ENCODE measurements at regions not wholly inside any gene's neighbourhood (a gene's known extent, or its start where the extent isn't known, plus 50 kb on each side); places are given as distances from the start of the nearest gene placed in this dataset.
"Not testable (repeated sequence)": the region's sequence is repeated elsewhere in the genome, so short reads cannot be mapped to it uniquely, and the experiment has no call there.

GRCh38 chr15:58297639-58298038, 134.2 kb upstream of the LIPC start:
- no peak for DNase-seq (ENCODE audit: low read depth)

DNA sequence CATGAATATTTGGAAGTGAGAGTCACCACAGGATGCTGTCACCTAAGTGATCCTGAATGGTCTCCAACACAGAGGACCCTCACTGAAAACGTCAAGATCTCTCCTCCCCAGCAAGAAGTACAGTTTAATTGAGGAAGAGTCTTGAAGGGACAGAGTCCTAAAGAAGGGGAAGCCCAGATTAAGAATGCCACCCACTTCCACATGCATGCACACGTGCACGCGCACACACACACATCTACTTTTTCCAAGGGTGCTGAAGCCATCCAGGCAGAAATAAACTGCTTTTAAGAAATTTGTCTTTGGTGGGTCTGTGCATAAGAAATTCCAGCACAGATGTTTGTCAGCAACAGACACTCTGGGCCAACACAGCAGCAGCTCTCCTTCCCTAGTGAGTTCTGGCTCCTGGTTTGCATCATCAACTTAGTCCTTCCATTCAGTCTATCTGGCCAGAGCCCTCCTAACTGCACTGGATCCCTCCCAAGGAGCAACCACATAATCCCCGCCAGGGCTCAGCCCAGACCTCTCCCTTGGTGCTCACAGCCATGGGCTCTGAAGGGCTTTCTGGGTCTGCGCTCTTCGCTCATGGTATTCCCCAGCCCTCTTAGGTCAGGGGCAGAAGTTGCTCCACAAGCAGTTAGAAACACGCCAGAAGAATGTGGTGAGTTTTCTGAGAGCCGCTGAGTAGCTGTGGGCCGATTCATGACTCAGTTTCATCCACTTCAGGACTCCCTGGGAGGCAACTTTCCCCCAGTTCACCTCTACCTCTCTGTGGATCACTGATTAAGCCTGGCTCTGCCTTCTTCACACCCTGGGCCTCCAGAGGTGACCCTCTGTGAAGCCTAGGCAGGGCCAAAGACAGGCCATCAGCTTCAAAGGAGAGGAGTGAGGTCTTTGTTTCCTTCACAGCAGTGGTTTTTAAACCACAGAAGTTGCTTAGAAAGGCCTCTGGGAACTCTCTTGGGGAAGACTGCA, 132.6 kb upstream of the LIPC start:
- no peak for DNase-seq (ENCODE audit: low read depth)

DNA sequence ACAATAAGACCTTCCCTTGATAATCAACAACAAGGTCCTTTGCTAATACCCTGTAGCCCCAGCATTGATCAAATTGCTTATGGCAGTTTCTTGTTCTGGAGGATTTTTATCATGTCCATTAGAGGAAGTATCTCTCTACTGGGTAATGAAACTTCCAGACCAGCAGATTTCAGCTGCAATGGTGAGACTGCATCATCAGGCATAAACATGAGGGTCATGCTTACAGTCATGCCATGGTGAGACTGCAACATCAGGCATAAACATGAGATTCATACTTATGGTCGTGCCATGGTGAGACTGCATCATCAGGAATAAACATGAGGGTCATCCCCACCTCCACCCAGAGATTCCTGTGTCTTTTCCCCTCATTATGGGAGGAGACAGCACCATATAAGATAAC, 129.0 kb upstream of the LIPC start:
- DNase-seq (ENCODE audit: low read depth): no peak

GRCh38 chr15:58303236-58303635, 128.6 kb upstream of the LIPC start:
- no peak for DNase-seq (ENCODE audit: low read depth)

GRCh38 chr15:58306591-58307312, 125.0 kb upstream of the LIPC start:
- DNase-seq (ENCODE audit: low read depth): no peak

- no peak for DNase-seq (ENCODE audit: low read depth)
Measured at GRCh38 chr15:58307313-58307961, 124.4 kb upstream of the LIPC start.

DNA sequence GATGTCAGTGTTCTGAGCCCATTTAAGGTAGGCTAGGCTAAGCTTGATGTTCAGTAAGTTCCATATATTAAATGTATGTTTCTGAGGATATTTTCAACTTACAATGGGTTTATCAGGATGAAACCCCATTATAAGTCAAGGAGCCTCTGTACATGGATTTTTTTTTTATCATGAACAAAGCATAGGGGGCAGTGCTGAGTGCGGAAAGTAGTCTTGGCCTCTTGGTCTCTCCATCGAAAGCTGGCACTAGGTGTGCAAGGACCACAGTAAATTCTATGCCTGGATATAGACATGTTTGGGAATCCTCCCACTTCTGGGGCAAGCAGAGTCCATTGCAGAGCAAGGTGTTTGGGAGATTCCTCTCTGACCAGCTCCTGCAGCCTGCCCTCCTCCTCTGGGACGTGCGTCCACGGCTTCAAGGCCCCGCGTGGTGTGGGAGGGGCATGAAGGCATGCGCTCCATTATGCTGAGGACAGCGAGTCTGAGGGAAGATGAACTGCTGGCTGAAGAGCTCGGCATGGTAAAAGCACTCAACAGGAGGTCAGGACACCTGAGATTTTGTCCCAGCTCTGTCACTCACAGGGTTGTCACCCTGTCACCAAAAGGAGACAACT, 122.9 kb upstream of the LIPC start:
- no peak for DNase-seq (ENCODE audit: low read depth)

DNA sequence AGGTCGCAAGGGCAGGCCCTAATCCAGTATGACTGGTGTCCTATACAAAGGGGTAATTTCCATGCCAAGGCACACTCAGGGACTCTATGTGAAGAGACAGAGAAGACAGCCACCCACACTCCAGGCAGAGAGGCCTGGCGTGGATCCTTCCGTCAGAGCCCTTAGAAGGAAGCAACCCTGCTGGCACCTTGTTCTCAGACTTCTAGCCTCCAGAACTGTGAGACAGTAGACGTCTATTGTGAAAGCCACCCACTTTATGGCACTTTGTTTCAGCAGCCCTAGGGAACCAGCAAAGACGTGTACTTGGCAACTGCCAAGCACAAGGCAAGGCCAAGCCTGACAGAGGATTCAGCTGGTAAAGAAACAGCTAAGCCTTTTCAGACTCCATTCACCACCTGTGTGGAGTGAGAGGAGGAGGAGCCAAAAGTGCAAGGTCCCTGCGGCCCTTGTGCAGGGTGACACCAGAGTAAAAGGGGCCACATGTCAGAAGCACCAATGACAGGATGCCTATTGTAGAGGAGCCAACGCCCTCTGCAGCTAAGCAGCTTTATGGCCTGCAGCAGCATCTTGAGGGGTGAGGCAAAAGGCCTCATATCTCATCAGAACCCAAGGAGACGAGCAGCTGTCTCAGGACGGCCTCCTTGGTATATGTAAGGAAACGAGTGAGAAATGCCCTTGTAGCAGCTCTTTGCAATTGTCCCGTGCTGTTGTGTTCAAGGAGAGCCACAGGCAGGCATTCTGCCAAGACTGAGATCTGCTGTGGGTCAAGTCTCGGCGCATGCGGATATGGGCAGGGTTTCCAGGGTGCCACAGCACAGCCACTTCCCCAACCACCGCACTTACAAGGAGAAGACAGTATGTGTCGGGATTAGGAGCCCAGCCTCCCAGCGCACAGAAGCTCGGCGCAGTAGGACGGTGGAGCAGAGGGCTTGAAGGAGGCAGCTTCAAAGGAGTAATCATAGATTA, 121.5 kb upstream of the LIPC start:
- no peak for DNase-seq (ENCODE audit: low read depth)

GRCh38 chr15:58311556-58311955, 120.2 kb upstream of the LIPC start:
- no peak for DNase-seq (ENCODE audit: low read depth)

- DNase-seq (ENCODE audit: low read depth): no peak
Measured at GRCh38 chr15:58312031-58312430, 119.8 kb upstream of the LIPC start.

GRCh38 chr15:58313304-58313703, 118.5 kb upstream of the LIPC start:
- no peak for DNase-seq (ENCODE audit: low read depth)

DNA sequence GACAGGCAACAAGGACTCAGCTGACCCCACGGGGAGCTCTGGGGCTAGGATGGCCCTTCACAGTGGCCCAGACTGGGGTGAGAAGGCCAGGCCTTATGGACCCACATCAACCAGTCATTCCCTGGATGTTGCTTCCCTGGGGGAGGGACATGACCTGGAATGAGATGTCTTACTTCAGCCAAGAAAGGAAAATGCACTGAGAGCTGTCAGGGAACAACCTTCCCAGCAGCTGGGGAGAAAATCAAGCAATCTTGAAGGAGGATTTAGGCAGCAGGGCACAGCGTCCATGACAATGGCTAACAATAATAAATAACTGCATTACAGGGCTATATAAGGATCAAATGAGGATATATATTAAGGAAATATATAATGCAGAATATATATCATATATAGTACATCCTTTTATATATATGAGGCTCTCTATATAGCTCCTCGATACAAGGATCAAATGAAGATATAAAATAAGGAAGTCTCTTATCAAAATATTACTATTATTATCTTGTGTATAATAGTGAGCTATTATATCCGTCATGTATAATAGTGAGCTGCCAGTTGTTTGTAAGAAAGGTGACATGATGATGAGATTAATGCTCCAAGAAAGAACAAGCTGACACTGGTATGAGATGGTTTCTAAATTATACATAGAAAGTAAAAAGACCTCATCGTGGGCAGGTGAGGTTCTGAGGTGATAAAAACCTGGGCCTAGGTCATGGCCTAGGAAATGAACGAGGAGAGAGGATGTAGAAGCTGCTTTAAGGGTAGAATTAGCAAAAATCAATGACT, 117.8 kb upstream of the LIPC start:
- DNase-seq (ENCODE audit: low read depth): no peak

- DNase-seq (ENCODE audit: low read depth): no peak
Measured at GRCh38 chr15:58314593-58315216, 117.1 kb upstream of the LIPC start.

- no peak for DNase-seq (ENCODE audit: low read depth)
Measured at GRCh38 chr15:58318517-58318916, 113.3 kb upstream of the LIPC start.

DNA sequence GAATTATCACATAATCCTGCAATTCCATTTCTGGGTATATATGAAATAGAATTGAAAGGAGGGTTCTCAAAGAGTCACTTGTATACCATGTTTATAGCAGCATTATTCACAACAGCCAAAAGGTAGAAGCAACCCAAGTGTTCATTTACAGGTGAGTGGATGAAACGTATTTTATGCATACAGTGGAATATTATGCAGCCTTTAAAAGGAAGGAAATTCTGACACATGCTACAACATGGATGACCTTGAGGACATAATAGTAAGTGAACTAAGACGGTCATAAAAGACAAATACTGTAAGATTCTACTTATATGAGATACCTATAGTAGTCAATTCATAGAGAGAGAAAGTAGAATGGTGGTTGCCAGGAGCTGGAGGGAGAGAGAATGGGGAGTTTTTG, 110.8 kb upstream of the LIPC start:
- DNase-seq (ENCODE audit: low read depth): no peak

- no peak for DNase-seq (ENCODE audit: low read depth)
Measured at GRCh38 chr15:58322253-58322652, 109.5 kb upstream of the LIPC start.

- DNase-seq (ENCODE audit: low read depth): not testable (repeated sequence)
Measured at GRCh38 chr15:58323321-58323720, 108.5 kb upstream of the LIPC start.

GRCh38 chr15:58324533-58324932, 107.3 kb upstream of the LIPC start:
- no peak for DNase-seq (ENCODE audit: low read depth)

- no peak for DNase-seq (ENCODE audit: low read depth)
Measured at GRCh38 chr15:58327958-58328357, 103.8 kb upstream of the LIPC start.

DNA sequence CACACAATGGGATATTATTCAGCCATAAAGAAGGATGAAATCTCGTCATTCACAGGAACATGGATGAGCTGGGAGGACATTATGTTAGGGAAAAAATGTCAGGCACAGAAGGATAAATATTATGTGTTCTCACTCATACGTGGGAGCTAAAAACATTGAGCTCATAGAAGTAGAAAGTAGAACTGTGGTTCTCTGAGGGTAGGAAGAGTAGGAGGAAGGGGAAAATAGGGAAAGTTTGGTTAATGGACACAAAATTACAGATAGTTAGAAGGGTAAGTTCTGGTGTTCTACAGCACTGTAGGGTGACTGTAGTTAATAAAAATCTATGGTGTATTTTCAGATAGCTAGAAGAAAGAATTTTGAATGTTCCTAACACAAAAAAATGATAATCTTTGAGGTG, 102.6 kb upstream of the LIPC start:
- no peak for DNase-seq (ENCODE audit: low read depth)

All from CMK (cell line).